Mucosa of rectum (tissue), 2 donors: ENCODE measurements at regions not wholly inside any gene's neighbourhood (a gene's known extent, or its start where the extent isn't known, plus 50 kb on each side); places are given as distances from the start of the nearest gene placed in this dataset.
"Not testable (repeated sequence)": the region's sequence is repeated elsewhere in the genome, so short reads cannot be mapped to it uniquely, and the experiment has no call there.

Source experiments
- H3K27ac ChIP-seq, 2 donors: one replicate each; pipeline ENCODE4 v1.7.0; 2013; ENCODE audit warnings: inconsistent platforms in 2 of 2, low read depth in 2 of 2, low read length in 2 of 2
- H3K27me3 ChIP-seq, 2 donors: one replicate each; pipeline ENCODE4 v1.7.0; 2013; ENCODE audit warnings: low read length in 2 of 2; ENCODE audit not compliant: control insufficient read depth in 2 of 2, insufficient read depth in 2 of 2
- H3K36me3 ChIP-seq, 2 donors: one replicate each; pipeline ENCODE4 v1.7.0; 2013; ENCODE audit warnings: low read length in 2 of 2; ENCODE audit not compliant: control insufficient read depth in 2 of 2, insufficient read depth in 2 of 2
- H3K4me1 ChIP-seq, 2 donors: one replicate each; pipeline ENCODE4 v1.7.0; 2013; ENCODE audit warnings: low read length in 2 of 2, mild to moderate bottlenecking in 1 of 2; ENCODE audit not compliant: control insufficient read depth in 2 of 2, insufficient read depth in 2 of 2
- H3K4me3 ChIP-seq, 2 donors: one replicate each; pipeline ENCODE4 v1.7.0; 2013; ENCODE audit warnings: low read length in 2 of 2
- H3K9ac ChIP-seq, 2 donors: one replicate each; pipeline ENCODE4 v1.7.0; 2013; ENCODE audit warnings: low read length in 2 of 2, low read depth in 1 of 2, mild to moderate bottlenecking in 1 of 2
- H3K9me3 ChIP-seq, 2 donors: one replicate each; pipeline ENCODE4 v1.7.0; 2013; ENCODE audit warnings: low read length in 2 of 2; ENCODE audit not compliant: control insufficient read depth in 2 of 2
- donor health status: healthy.
- donor health status: Normal muscosa, but diverticular disease.

- H3K27ac ChIP-seq: peak overlapping the region in 1 of 2 donors; percentile 32
- H3K36me3 ChIP-seq, H3K9me3 ChIP-seq, H3K27me3 ChIP-seq, H3K9ac ChIP-seq, H3K4me1 ChIP-seq: not testable (repeated sequence)
- H3K4me3 ChIP-seq: peak overlapping the region in 1 of 2 donors; percentile 31
Observed at GRCh38 chr9:62837254-62837911, 1647.5 kb downstream of the SPATA31A7 start.

GRCh38 chr9:62838024-62838718 is 1648.3 kb downstream of the SPATA31A7 start:
- peak overlapping the region; percentile 52 to 63 for H3K4me3 ChIP-seq
- peak overlapping the region in 1 of 2 donors; percentile 48 for H3K27ac ChIP-seq
- not testable (repeated sequence) for H3K9ac ChIP-seq

GRCh38 chr9:62839168-62839567 is 1649.3 kb downstream of the SPATA31A7 start:
- not testable (repeated sequence) for H3K27me3 ChIP-seq, H3K9ac ChIP-seq, H3K27ac ChIP-seq, H3K9me3 ChIP-seq, H3K4me1 ChIP-seq, H3K36me3 ChIP-seq, H3K4me3 ChIP-seq

More at GRCh38 chr9:62838024-62838718, 1648.3 kb downstream of the SPATA31A7 start:
- H3K27me3 ChIP-seq, H3K4me1 ChIP-seq, H3K9me3 ChIP-seq, H3K36me3 ChIP-seq: not testable (repeated sequence)

GRCh38 chr9:62843145-62843544 is 1653.3 kb downstream of the SPATA31A7 start:
- not testable (repeated sequence) for H3K9me3 ChIP-seq, H3K27ac ChIP-seq, H3K4me1 ChIP-seq, H3K4me3 ChIP-seq, H3K9ac ChIP-seq, H3K27me3 ChIP-seq, H3K36me3 ChIP-seq

GRCh38 chr9:62843706-62844290 is 1654.0 kb downstream of the SPATA31A7 start:
- H3K36me3 ChIP-seq, H3K9ac ChIP-seq, H3K4me3 ChIP-seq: not testable (repeated sequence)

GRCh38 chr9:62844681-62845185 is 1654.9 kb downstream of the SPATA31A7 start:
- not testable (repeated sequence) for H3K9ac ChIP-seq, H3K27me3 ChIP-seq, H3K9me3 ChIP-seq, H3K4me3 ChIP-seq, H3K36me3 ChIP-seq, H3K4me1 ChIP-seq, H3K27ac ChIP-seq

More at GRCh38 chr9:62843706-62844290, 1654.0 kb downstream of the SPATA31A7 start:
- H3K27ac ChIP-seq, H3K27me3 ChIP-seq, H3K9me3 ChIP-seq, H3K4me1 ChIP-seq: not testable (repeated sequence)

DNA sequence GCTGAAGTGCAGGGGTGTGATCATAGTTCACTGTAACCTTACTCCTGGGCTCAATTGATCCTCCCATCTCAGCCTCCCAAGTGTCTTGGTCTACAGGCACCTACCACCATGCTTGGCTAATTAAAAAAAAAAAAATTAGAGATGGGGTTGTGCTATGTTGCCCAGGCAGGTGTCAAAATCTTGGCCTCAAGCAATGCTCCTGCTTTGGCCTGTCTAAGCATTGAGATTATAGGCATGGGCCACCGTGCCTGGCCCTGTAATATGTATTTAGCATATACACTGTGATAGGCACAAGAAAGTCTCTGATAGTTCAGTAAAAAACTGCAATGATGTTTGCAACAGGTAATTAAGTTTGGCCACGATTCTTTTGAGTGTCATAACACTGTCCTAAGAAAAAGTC is 1658.4 kb downstream of the SPATA31A7 start:
- not testable (repeated sequence) for H3K4me3 ChIP-seq, H3K9ac ChIP-seq, H3K9me3 ChIP-seq, H3K4me1 ChIP-seq, H3K27me3 ChIP-seq, H3K27ac ChIP-seq, H3K36me3 ChIP-seq

GRCh38 chr9:62849991-62850390 is 1660.2 kb downstream of the SPATA31A7 start:
- H3K27ac ChIP-seq, H3K9me3 ChIP-seq, H3K27me3 ChIP-seq, H3K9ac ChIP-seq, H3K36me3 ChIP-seq, H3K4me3 ChIP-seq, H3K4me1 ChIP-seq: not testable (repeated sequence)

- H3K9ac ChIP-seq, H3K9me3 ChIP-seq, H3K36me3 ChIP-seq, H3K27ac ChIP-seq, H3K4me1 ChIP-seq, H3K4me3 ChIP-seq, H3K27me3 ChIP-seq: not testable (repeated sequence)
Observed at GRCh38 chr9:62857280-62857679, 1667.4 kb downstream of the SPATA31A7 start.

GRCh38 chr9:62858240-62858639 is 1668.4 kb downstream of the SPATA31A7 start:
- not testable (repeated sequence) for H3K4me3 ChIP-seq, H3K9me3 ChIP-seq, H3K4me1 ChIP-seq, H3K9ac ChIP-seq, H3K27ac ChIP-seq, H3K27me3 ChIP-seq, H3K36me3 ChIP-seq
